Uterus (tissue), 2 donors: ENCODE measurements at regions not wholly inside any gene's neighbourhood (a gene's known extent, or its start where the extent isn't known, plus 50 kb on each side); places are given as distances from the start of the nearest gene placed in this dataset.

Experiments used
- CTCF ChIP-seq, 4 experiments: fragments of 200-600 bp in 2 of 4; fragments of 450-650 bp in 2 of 4; sonication (generic) in 2 of 4; IDR thresholded peaks; one replicate each; pipeline ENCODE4 v1.5.1; 2016 to 2019; ENCODE audit warnings: antibody characterized with exemption in 4 of 4, mild to moderate bottlenecking in 2 of 4, moderate library complexity in 1 of 4
- POLR2A ChIP-seq, 2 donors: fragments of 450-650 bp; IDR thresholded peaks; one replicate each; pipeline ENCODE4 v1.6.1; 2016; ENCODE audit warnings: antibody characterized with exemption in 2 of 2, mild to moderate bottlenecking in 1 of 2, moderate library complexity in 1 of 2

- TF ChIP-seq POLR2A (IDR thresholded peaks at IDR 0.05) (no peak), CTCF (IDR thresholded peaks at IDR 0.05) (no peak)
Measured at GRCh38 chr7:24478137-24478655, 95.1 kb upstream of the PALS2 start.
